HEK293T (cell line): ENCODE measurements at regions not wholly inside any gene's neighbourhood (a gene's known extent, or its start where the extent isn't known, plus 50 kb on each side); places are given as distances from the start of the nearest gene placed in this dataset.

Experiments used
- SP1 ChIP-seq: fragments of 450-650 bp; IDR thresholded peaks from 2 replicates; pipeline ENCODE4 v1.6.1; 2017
- ZNF384 ChIP-seq: fragments of 450-650 bp; IDR thresholded peaks from 2 replicates; pipeline ENCODE4 v1.6.1; 2016

DNA sequence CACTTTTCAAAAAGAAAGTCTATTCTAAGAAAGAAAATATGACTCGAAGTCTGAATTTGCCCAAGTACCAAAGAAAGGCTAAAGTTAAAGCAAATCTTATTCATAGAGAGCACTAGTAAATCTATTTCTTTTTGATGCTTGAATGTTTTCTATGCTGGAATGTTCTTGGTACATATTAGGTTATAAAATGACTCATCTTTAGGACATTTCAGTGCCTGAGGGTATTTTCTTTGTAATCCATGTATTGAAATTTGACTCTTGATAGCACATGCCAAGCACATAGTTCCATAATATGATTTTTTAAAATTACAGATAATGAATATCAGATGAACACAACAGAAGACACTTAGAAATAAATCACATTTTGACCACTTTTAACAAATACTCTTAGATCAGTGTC lies 232.8 kb downstream of the TRIML1 start:
- TF ChIP-seq SP1: no peak
- TF ChIP-seq ZNF384: no peak
